K562 (cell line): ENCODE measurements at regions not wholly inside any gene's neighbourhood (a gene's known extent, or its start where the extent isn't known, plus 50 kb on each side); places are given as distances from the start of the nearest gene placed in this dataset.

ENCODE experiments used
- BCL6 ChIP-seq: fragments of 250-450 bp; sonication (Bioruptor Pico); IDR thresholded peaks from 2 replicates; pipeline ENCODE4 v1.4.0; 2020
- COPS2 ChIP-seq: fragments of 450-650 bp; conservative IDR thresholded peaks from 2 replicates; pipeline ENCODE4 v1.6.1; 2016; ENCODE audit warnings: mild to moderate bottlenecking, moderate library complexity
- CTCF ChIP-seq, 3 experiments: IDR thresholded peaks in 2 of 3; conservative IDR thresholded peaks in 1 of 3; 2 replicates each; pipeline ENCODE4 v1.5.1; 2011 to 2012; ENCODE audit warnings: low read length in 3 of 3, mild to moderate bottlenecking in 3 of 3, control low read depth in 2 of 3, improper control_type of control experiment in 1 of 3, inconsistent platforms in 1 of 3, low read depth in 1 of 3, mixed read lengths in 1 of 3, moderate library complexity in 1 of 3; ENCODE audit not compliant: insufficient read depth in 2 of 3
- DIDO1 ChIP-seq: fragments of 450-650 bp; IDR thresholded peaks from 2 replicates; pipeline ENCODE4 v1.6.1; 2016; ENCODE audit warnings: low read depth, missing biosample characterization, missing genetic modification characterization
- GATAD2A ChIP-seq: fragments of 450-650 bp; IDR thresholded peaks from 2 replicates; pipeline ENCODE4 v1.6.1; 2017
- HNRNPL ChIP-seq: fragments of 200-400 bp; formaldehyde crosslinking; IDR thresholded peaks from 2 replicates; pipeline ENCODE4 v1.6.1; 2017; ENCODE audit warnings: low read depth, mild to moderate bottlenecking, low read length
- ZNF324 ChIP-seq: fragments of 250-450 bp; sonication (Bioruptor Pico); IDR thresholded peaks from 2 replicates; pipeline ENCODE4 v1.4.0; 2020; ENCODE audit warnings: mild to moderate bottlenecking
- ZNF592 ChIP-seq: fragments of 450-650 bp; IDR thresholded peaks from 2 replicates; pipeline ENCODE4 v1.6.1; 2017; ENCODE audit warnings: antibody characterized with exemption, mild to moderate bottlenecking
- TF ChIP-seq, protein P1 (sequence below): fragments of 250-450 bp; sonication (Bioruptor Pico); IDR thresholded peaks from 2 replicates; pipeline ENCODE4 v1.8.0; 2021; ENCODE audit warnings: mild to moderate bottlenecking, moderate library complexity
- TF ChIP-seq, protein P2 (sequence below), 3 experiments: fragments of 200-800 bp in 1 of 3; fragments of 250-450 bp in 1 of 3; fragments of 450-650 bp in 1 of 3; sonication (Bioruptor Pico) in 1 of 3; sonication (Bioruptor generic) in 1 of 3; formaldehyde crosslinking in 1 of 3; IDR thresholded peaks; 2 replicates each; pipeline versions ENCODE4 v1.6.1 to v1.8.0; 2016 to 2022; ENCODE audit warnings: mild to moderate bottlenecking in 2 of 3, missing genetic modification characterization in 2 of 3, missing compliant biosample characterization in 1 of 3, moderate library complexity in 1 of 3
- TF ChIP-seq, protein P3 (sequence below): fragments of 150-350 bp; IDR thresholded peaks from 2 replicates; pipeline ENCODE4 v1.6.1; 2014; ENCODE audit warnings: low read depth, mild to moderate bottlenecking, low read length, borderline replicate concordance

DNA sequence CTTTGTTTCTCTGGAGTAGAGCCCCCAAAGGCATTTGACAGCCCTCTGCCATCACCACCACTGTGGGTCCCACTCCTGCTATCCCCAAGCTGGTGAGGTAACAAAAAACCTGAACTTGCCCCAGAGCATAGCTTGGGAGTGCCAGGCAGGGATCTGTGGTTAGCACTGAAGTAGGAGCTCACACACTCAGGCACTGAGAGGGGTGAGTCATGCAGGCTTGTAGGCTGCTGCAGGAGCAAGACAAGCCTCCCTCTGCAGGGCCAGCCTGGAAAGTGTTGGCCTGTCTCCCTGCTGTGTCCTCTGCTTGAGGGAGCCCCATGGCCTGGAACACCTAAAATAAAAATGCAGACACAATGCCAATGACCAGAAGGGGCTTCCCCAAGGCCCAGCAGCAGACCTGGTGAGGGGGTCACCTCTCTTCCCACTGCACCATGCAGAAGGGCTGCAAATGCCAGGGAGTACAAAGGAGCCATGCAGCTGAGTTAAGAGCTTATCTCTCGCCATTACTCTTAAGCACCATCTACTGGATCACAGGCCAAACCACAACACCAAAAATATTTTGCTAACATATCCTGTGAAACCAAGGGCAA, 108.9 kb upstream of the POGK start (continued):
- TF ChIP-seq ZNF324 (CRISPR knock-in tag), result no peak
- TF ChIP-seq CTCF (IDR thresholded peaks at IDR 0.05 in 2 of 3, conservative IDR thresholded peaks at IDR 0.05 in 1 of 3; ENCODE audit: insufficient read depth in 2 of 3, low read depth in 1 of 3, low read length in 3 of 3), result peak; percentile 62 to 83 (median 64)
- TF ChIP-seq, protein P1, sequence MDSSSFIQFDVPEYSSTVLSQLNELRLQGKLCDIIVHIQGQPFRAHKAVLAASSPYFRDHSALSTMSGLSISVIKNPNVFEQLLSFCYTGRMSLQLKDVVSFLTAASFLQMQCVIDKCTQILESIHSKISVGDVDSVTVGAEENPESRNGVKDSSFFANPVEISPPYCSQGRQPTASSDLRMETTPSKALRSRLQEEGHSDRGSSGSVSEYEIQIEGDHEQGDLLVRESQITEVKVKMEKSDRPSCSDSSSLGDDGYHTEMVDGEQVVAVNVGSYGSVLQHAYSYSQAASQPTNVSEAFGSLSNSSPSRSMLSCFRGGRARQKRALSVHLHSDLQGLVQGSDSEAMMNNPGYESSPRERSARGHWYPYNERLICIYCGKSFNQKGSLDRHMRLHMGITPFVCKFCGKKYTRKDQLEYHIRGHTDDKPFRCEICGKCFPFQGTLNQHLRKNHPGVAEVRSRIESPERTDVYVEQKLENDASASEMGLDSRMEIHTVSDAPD (CRISPR knock-in tag), result no peak
- no peak for TF ChIP-seq BCL6 (CRISPR knock-in tag)
- no peak for TF ChIP-seq GATAD2A
- TF ChIP-seq HNRNPL, result no peak
- peak; percentile 85 for TF ChIP-seq ZNF592
- TF ChIP-seq, protein P2, sequence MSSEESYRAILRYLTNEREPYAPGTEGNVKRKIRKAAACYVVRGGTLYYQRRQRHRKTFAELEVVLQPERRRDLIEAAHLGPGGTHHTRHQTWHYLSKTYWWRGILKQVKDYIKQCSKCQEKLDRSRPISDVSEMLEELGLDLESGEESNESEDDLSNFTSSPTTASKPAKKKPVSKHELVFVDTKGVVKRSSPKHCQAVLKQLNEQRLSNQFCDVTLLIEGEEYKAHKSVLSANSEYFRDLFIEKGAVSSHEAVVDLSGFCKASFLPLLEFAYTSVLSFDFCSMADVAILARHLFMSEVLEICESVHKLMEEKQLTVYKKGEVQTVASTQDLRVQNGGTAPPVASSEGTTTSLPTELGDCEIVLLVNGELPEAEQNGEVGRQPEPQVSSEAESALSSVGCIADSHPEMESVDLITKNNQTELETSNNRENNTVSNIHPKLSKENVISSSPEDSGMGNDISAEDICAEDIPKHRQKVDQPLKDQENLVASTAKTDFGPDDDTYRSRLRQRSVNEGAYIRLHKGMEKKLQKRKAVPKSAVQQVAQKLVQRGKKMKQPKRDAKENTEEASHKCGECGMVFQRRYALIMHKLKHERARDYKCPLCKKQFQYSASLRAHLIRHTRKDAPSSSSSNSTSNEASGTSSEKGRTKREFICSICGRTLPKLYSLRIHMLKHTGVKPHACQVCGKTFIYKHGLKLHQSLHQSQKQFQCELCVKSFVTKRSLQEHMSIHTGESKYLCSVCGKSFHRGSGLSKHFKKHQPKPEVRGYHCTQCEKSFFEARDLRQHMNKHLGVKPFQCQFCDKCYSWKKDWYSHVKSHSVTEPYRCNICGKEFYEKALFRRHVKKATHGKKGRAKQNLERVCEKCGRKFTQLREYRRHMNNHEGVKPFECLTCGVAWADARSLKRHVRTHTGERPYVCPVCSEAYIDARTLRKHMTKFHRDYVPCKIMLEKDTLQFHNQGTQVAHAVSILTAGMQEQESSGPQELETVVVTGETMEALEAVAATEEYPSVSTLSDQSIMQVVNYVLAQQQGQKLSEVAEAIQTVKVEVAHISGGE (CRISPR knock-in tag; IDR thresholded peaks at IDR 0.05), result no peak
- no peak for TF ChIP-seq COPS2
- TF ChIP-seq, protein P3, sequence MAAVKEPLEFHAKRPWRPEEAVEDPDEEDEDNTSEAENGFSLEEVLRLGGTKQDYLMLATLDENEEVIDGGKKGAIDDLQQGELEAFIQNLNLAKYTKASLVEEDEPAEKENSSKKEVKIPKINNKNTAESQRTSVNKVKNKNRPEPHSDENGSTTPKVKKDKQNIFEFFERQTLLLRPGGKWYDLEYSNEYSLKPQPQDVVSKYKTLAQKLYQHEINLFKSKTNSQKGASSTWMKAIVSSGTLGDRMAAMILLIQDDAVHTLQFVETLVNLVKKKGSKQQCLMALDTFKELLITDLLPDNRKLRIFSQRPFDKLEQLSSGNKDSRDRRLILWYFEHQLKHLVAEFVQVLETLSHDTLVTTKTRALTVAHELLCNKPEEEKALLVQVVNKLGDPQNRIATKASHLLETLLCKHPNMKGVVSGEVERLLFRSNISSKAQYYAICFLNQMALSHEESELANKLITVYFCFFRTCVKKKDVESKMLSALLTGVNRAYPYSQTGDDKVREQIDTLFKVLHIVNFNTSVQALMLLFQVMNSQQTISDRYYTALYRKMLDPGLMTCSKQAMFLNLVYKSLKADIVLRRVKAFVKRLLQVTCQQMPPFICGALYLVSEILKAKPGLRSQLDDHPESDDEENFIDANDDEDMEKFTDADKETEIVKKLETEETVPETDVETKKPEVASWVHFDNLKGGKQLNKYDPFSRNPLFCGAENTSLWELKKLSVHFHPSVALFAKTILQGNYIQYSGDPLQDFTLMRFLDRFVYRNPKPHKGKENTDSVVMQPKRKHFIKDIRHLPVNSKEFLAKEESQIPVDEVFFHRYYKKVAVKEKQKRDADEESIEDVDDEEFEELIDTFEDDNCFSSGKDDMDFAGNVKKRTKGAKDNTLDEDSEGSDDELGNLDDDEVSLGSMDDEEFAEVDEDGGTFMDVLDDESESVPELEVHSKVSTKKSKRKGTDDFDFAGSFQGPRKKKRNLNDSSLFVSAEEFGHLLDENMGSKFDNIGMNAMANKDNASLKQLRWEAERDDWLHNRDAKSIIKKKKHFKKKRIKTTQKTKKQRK, result no peak
- no peak for TF ChIP-seq DIDO1 (tag)
